ENCODE measurements at regions not wholly inside any gene's neighbourhood (a gene's known extent, or its start where the extent isn't known, plus 50 kb on each side); places are given as distances from the start of the nearest gene placed in this dataset.

- no peak overlapping the region for H4K5ac ChIP-seq (ENCODE audit: insufficient read length, low read depth, low read length)
- H3K14ac ChIP-seq (ENCODE audit: insufficient read depth, low read length) = no peak overlapping the region
- WGBS (ENCODE audit: extremely low coverage, insufficient read length, low lambda C conversion rate) = no CpG with 5 or more reads among the region's 1 CpG
- Mint-ChIP-seq H3K36me3 (ENCODE audit: insufficient read depth in 1 of 3, low read depth in 3 of 3) (no peaks in the 10 kb centered on the region), H3K27ac (no peak overlapping the region), H3K27me3 (ENCODE audit: low read depth) (no peaks in the 10 kb centered on the region), H3K9me3 (no peaks in the 10 kb centered on the region), H3K4me3 (no peak overlapping the region), H3K4me1 (no peaks in the 10 kb centered on the region)
- DNase-seq = no peak
- no peak overlapping the region for H3T11ph ChIP-seq (ENCODE audit: low read length)
- no peak overlapping the region for H3K4me2 ChIP-seq (ENCODE audit: insufficient read depth, insufficient read length, low read length)
- no peak overlapping the region for H2BK120ac ChIP-seq (ENCODE audit: low read depth, low read length, poor library complexity, severe bottlenecking)
- no peak for TF ChIP-seq CTCF (conservative IDR thresholded peaks at IDR 0.05)
- no peaks in the 10 kb centered on the region for H3K79me2 ChIP-seq (ENCODE audit: insufficient read depth, low read length)
- no peak overlapping the region for H2BK15ac ChIP-seq (ENCODE audit: low read depth, low read length)
- H3K9me3 ChIP-seq (ENCODE audit: control insufficient read depth, low read depth, low read length) = no peaks in the 10 kb centered on the region
- H4K91ac ChIP-seq (ENCODE audit: insufficient read length, low read depth, low read length) = no peak overlapping the region
- no peak overlapping the region for H2BK5ac ChIP-seq (ENCODE audit: insufficient read length, low read length)
- no peaks in the 10 kb centered on the region for H4K20me1 ChIP-seq (ENCODE audit: control insufficient read depth, insufficient read depth, insufficient read length)
- H3K27me3 ChIP-seq (ENCODE audit: insufficient read depth, low read length) = no peaks in the 10 kb centered on the region
- H2BK12ac ChIP-seq (ENCODE audit: insufficient read length, low read depth, low read length) = no peak overlapping the region
- H3K79me1 ChIP-seq (ENCODE audit: insufficient read depth, low read depth, low read length, poor library complexity, severe bottlenecking) = no peaks in the 10 kb centered on the region
- no peak overlapping the region for H3K27ac ChIP-seq (ENCODE audit: insufficient read length, low read depth, low read length)
- H3K4me1 ChIP-seq (ENCODE audit: insufficient read depth, low read length) = no peaks in the 10 kb centered on the region
- H3K23me2 ChIP-seq (ENCODE audit: insufficient read length, low read depth, low read length, poor library complexity, severe bottlenecking) = no peaks in the 10 kb centered on the region
- H3K56ac ChIP-seq (ENCODE audit: insufficient read length, low read depth, low read length) = no peak overlapping the region
- no peak overlapping the region for H3K9ac ChIP-seq (ENCODE audit: extremely low read depth, insufficient read length, low read length)
- H3K18ac ChIP-seq (ENCODE audit: insufficient read length, low read depth, low read length) = no peak overlapping the region
- no peak overlapping the region for H4K8ac ChIP-seq (replicated peaks; ENCODE audit: insufficient read length, low read depth, low read length)
- H2AK5ac ChIP-seq (ENCODE audit: insufficient read length, low read length) = no peak overlapping the region
- no peak overlapping the region for H3K4ac ChIP-seq (ENCODE audit: low read depth, low read length)
- H2AFZ ChIP-seq (ENCODE audit: low read length) = no peak overlapping the region
- H2BK20ac ChIP-seq (ENCODE audit: low read depth, low read length, poor library complexity, severe bottlenecking) = no peak overlapping the region
- no peak overlapping the region for H3K23ac ChIP-seq (ENCODE audit: insufficient read length, low read depth, low read length)
Measured at GRCh38 chr3:162354356-162354755, 857.7 kb downstream of the OTOL1 start.

Data from H9 (cell line).